Keratinocyte (primary cell): ENCODE measurements at regions not wholly inside any gene's neighbourhood (a gene's known extent, or its start where the extent isn't known, plus 50 kb on each side); places are given as distances from the start of the nearest gene placed in this dataset.

Source experiments
- DNase-seq: peaks from one replicate; pipeline ENCODE4 v3.0.0-alpha.2; 2011; ENCODE audit warnings: low read depth, missing footprints, low spot score
- FAIRE-seq: peaks from 2 replicates; lab custom pipeline; 2011; peaks lifted over from hg19 to GRCh38; lab: Jason Lieb, UNC
- H2AFZ ChIP-seq: 2 replicates; pipeline ENCODE4 v1.6.0; 2012; ENCODE audit warnings: low read length, control low read depth, inconsistent platforms; ENCODE audit not compliant: control insufficient read depth
- H3K27ac ChIP-seq: 2 replicates; pipeline ENCODE4 v1.5.1; 2011; ENCODE audit warnings: low read length; ENCODE audit not compliant: control insufficient read depth, insufficient read depth
- H3K27me3 ChIP-seq: 3 replicates; pipeline ENCODE4 v1.6.0; 2011; ENCODE audit warnings: low read length; ENCODE audit not compliant: control insufficient read depth, insufficient read depth; ENCODE audit errors: extremely low read depth
- H3K36me3 ChIP-seq, 2 experiments: 2 replicates in 1 of 2; 3 replicates in 1 of 2; pipeline ENCODE4 v1.5.1; 2011; ENCODE audit warnings: low read length in 2 of 2, mild to moderate bottlenecking in 1 of 2; ENCODE audit not compliant: control insufficient read depth in 2 of 2, insufficient read depth in 2 of 2; ENCODE audit errors: extremely low read depth in 1 of 2
- H3K4me1 ChIP-seq: 3 replicates; pipeline ENCODE4 v1.5.1; 2011; ENCODE audit warnings: low read length; ENCODE audit not compliant: control insufficient read depth, insufficient read depth; ENCODE audit errors: extremely low read depth
- H3K4me2 ChIP-seq: 3 replicates; pipeline ENCODE4 v1.6.0; 2011; ENCODE audit warnings: low read depth, low read length; ENCODE audit not compliant: control insufficient read depth, insufficient read depth; ENCODE audit errors: extremely low read depth
- H3K4me3 ChIP-seq, 3 experiments: fragments of 200-600 bp in 1 of 3; sonication (generic) in 1 of 3; 2 replicates in 2 of 3; 3 replicates in 1 of 3; pipeline ENCODE4 v1.5.1; 2011 to 2016; ENCODE audit warnings: low read length in 3 of 3, mild to moderate bottlenecking in 3 of 3, control low read depth in 2 of 3, inconsistent platforms in 1 of 3, low read depth in 1 of 3, mixed read lengths in 1 of 3, mixed run types in 1 of 3, moderate library complexity in 1 of 3; ENCODE audit not compliant: control insufficient read depth in 2 of 3, insufficient read depth in 2 of 3; ENCODE audit errors: extremely low read depth in 1 of 3
- H3K79me2 ChIP-seq: 2 replicates; pipeline ENCODE4 v1.6.0; 2012; ENCODE audit warnings: low read length; ENCODE audit not compliant: control insufficient read depth, insufficient read depth
- H3K9ac ChIP-seq: 3 replicates; pipeline ENCODE4 v1.6.0; 2011; ENCODE audit warnings: low read length; ENCODE audit not compliant: control insufficient read depth, insufficient read depth; ENCODE audit errors: extremely low read depth
- H3K9me1 ChIP-seq: 3 replicates; pipeline ENCODE4 v1.6.0; 2011; ENCODE audit warnings: low read length; ENCODE audit not compliant: control insufficient read depth, insufficient read depth; ENCODE audit errors: extremely low read depth
- H3K9me3 ChIP-seq: 2 replicates; pipeline ENCODE4 v1.5.1; 2012; ENCODE audit warnings: low read depth, low read length; ENCODE audit not compliant: control insufficient read depth
- H4K20me1 ChIP-seq: 3 replicates; pipeline ENCODE4 v1.6.0; 2011; ENCODE audit warnings: low read length; ENCODE audit not compliant: control insufficient read depth, insufficient read depth; ENCODE audit errors: extremely low read depth
- CTCF ChIP-seq, 3 experiments: IDR thresholded peaks in 1 of 3; conservative IDR thresholded peaks in 1 of 3; optimal IDR thresholded peaks in 1 of 3; 2 replicates in 2 of 3; 3 replicates in 1 of 3; pipeline versions ENCODE3 to v1.5.1; 2011; ENCODE audit warnings: low read length in 3 of 3, mild to moderate bottlenecking in 3 of 3, moderate library complexity in 2 of 3, control low read depth in 1 of 3, inconsistent platforms in 1 of 3; ENCODE audit not compliant: insufficient read depth in 2 of 3; ENCODE audit errors: extremely low read depth in 1 of 3
- EZH2 ChIP-seq: IDR thresholded peaks from one replicate; pipeline ENCODE4 v1.6.1; 2012; ENCODE audit warnings: inconsistent platforms, mild to moderate bottlenecking, low read length, moderate library complexity
- dilution Hi-C: fragments of 300-500 bp; cut with MboI; formaldehyde crosslinking; loops from one replicate; pipeline ENCODE4 v1.7.0; 2020; ENCODE audit warnings: low sequenced_read_pairs; ENCODE audit not compliant: extremely low pct_ligation_motif_present

GRCh38 chr6:148104131-148104530 is 238.5 kb upstream of the SASH1 start:
- Histone ChIP-seq H3K4me3 (no peak overlapping the region), H3K9ac (no peak overlapping the region), H3K27me3 (no peaks in the 10 kb centered on the region), H3K79me2 (no peaks in the 10 kb centered on the region), H3K36me3 (no peaks in the 10 kb centered on the region), H3K27ac (no peak overlapping the region), H3K9me3 (no peaks in the 10 kb centered on the region), H3K4me1 (no peaks in the 10 kb centered on the region), H2AFZ (no peak overlapping the region), H3K4me2 (no peak overlapping the region), H4K20me1 (no peaks in the 10 kb centered on the region), H3K9me1 (no peaks in the 10 kb centered on the region)
- TF ChIP-seq CTCF (optimal IDR thresholded peaks at IDR 0.05 in 1 of 3, IDR thresholded peaks at IDR 0.05 in 1 of 3, conservative IDR thresholded peaks at IDR 0.05 in 1 of 3; ENCODE audit: extremely low read depth in 1 of 3, insufficient read depth in 2 of 3, low read length in 3 of 3) (no peak), EZH2 (no peak)
- FAIRE-seq, result no peak
- dilution Hi-C loops, result no loop called here
- DNase-seq, result no peak

GRCh38 chr6:148105695-148106094 is 236.9 kb upstream of the SASH1 start:
- H3K4me3 ChIP-seq, result no peak overlapping the region
- dilution Hi-C loops, result no loop called here
- no peaks in the 10 kb centered on the region for H3K27me3 ChIP-seq
- no peaks in the 10 kb centered on the region for H3K36me3 ChIP-seq
- no peak for TF ChIP-seq CTCF (optimal IDR thresholded peaks at IDR 0.05 in 1 of 3, IDR thresholded peaks at IDR 0.05 in 1 of 3, conservative IDR thresholded peaks at IDR 0.05 in 1 of 3; ENCODE audit: extremely low read depth in 1 of 3, insufficient read depth in 2 of 3, low read length in 3 of 3)
- TF ChIP-seq EZH2, result no peak
- H4K20me1 ChIP-seq, result no peaks in the 10 kb centered on the region
- DNase-seq (no peak), FAIRE-seq (no peak)
- H2AFZ ChIP-seq, result no peak overlapping the region
- H3K9ac ChIP-seq, result no peak overlapping the region
- no peak overlapping the region for H3K4me2 ChIP-seq
- no peaks in the 10 kb centered on the region for H3K9me3 ChIP-seq
- H3K9me1 ChIP-seq, result no peaks in the 10 kb centered on the region
- no peak overlapping the region for H3K27ac ChIP-seq
- no peaks in the 10 kb centered on the region for H3K4me1 ChIP-seq
- no peaks in the 10 kb centered on the region for H3K79me2 ChIP-seq
